ENCODE measurements at regions not wholly inside any gene's neighbourhood (a gene's known extent, or its start where the extent isn't known, plus 50 kb on each side); places are given as distances from the start of the nearest gene placed in this dataset.

- no peak for DNase-seq (ENCODE audit: insufficient read length, low spot score)
- FAIRE-seq: no peak
- no peak for TF ChIP-seq CTCF (IDR thresholded peaks at IDR 0.05; ENCODE audit: insufficient read depth, missing control alignments)
Measured at GRCh38 chr13:33639158-33639557, 178.8 kb upstream of the RFC3 start.

GRCh38 chr13:33639626-33640080, 178.3 kb upstream of the RFC3 start:
- TF ChIP-seq CTCF (IDR thresholded peaks at IDR 0.05; ENCODE audit: insufficient read depth, missing control alignments): no peak
- no peak for FAIRE-seq
- DNase-seq (ENCODE audit: insufficient read length, low spot score): no peak

GRCh38 chr13:33640832-33641231, 177.1 kb upstream of the RFC3 start:
- TF ChIP-seq CTCF (IDR thresholded peaks at IDR 0.05; ENCODE audit: insufficient read depth, missing control alignments): no peak
- FAIRE-seq: no peak

GRCh38 chr13:33642374-33643065, 175.4 kb upstream of the RFC3 start:
- FAIRE-seq: no peak
- no peak for DNase-seq (ENCODE audit: insufficient read length, low spot score)
- TF ChIP-seq CTCF (IDR thresholded peaks at IDR 0.05; ENCODE audit: insufficient read depth, missing control alignments): no peak

More at GRCh38 chr13:33640832-33641231, 177.1 kb upstream of the RFC3 start:
- no peak for DNase-seq (ENCODE audit: insufficient read length, low spot score)

- no peak for TF ChIP-seq CTCF (IDR thresholded peaks at IDR 0.05; ENCODE audit: insufficient read depth, missing control alignments)
- FAIRE-seq: no peak
- no peak for DNase-seq (ENCODE audit: insufficient read length, low spot score)
Measured at GRCh38 chr13:33644581-33645543, 173.1 kb upstream of the RFC3 start.

GRCh38 chr13:33645591-33646554, 172.1 kb upstream of the RFC3 start:
- no peak for FAIRE-seq

More at GRCh38 chr13:33645591-33646554, 172.1 kb upstream of the RFC3 start:
- no peak for DNase-seq (ENCODE audit: insufficient read length, low spot score)
- TF ChIP-seq CTCF (IDR thresholded peaks at IDR 0.05; ENCODE audit: insufficient read depth, missing control alignments): no peak

All from D721Med (cell line).